ENCODE measurements at regions not wholly inside any gene's neighbourhood (a gene's known extent, or its start where the extent isn't known, plus 50 kb on each side); places are given as distances from the start of the nearest gene placed in this dataset.

DNA sequence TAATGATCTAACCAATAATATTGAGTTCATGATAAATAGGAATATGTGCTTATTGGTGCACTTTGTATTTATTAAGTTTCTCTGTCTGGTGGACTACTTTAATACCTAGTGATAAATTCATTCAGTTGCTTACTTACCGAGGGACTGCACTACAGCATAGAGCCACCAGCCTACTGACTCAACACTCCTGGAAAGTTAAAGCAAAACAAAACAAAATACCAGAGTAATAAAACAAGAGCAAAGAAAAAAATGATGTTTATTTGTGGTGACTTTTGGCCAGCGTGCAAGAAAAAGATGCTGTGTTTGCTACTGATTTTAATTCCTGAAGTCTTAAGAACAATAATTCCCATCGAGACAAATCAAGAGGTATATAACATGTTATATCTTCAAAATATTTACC is 586.3 kb downstream of the PLA2G4A start:
- TF ChIP-seq, protein P1, sequence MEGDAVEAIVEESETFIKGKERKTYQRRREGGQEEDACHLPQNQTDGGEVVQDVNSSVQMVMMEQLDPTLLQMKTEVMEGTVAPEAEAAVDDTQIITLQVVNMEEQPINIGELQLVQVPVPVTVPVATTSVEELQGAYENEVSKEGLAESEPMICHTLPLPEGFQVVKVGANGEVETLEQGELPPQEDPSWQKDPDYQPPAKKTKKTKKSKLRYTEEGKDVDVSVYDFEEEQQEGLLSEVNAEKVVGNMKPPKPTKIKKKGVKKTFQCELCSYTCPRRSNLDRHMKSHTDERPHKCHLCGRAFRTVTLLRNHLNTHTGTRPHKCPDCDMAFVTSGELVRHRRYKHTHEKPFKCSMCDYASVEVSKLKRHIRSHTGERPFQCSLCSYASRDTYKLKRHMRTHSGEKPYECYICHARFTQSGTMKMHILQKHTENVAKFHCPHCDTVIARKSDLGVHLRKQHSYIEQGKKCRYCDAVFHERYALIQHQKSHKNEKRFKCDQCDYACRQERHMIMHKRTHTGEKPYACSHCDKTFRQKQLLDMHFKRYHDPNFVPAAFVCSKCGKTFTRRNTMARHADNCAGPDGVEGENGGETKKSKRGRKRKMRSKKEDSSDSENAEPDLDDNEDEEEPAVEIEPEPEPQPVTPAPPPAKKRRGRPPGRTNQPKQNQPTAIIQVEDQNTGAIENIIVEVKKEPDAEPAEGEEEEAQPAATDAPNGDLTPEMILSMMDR (IDR thresholded peaks at IDR 0.05; ENCODE audit: low read length): no peak
- no peak for TF ChIP-seq EZH2 (IDR thresholded peaks at IDR 0.05; ENCODE audit: borderline replicate concordance, low read length)
